SHP77 treated with DMSO at 0.1 percent for 48 hours (cell line): ENCODE measurements at regions not wholly inside any gene's neighbourhood (a gene's known extent, or its start where the extent isn't known, plus 50 kb on each side); places are given as distances from the start of the nearest gene placed in this dataset.

Source experiments
- DNase-seq: peaks from one replicate; lab custom pipeline; 2025; lab: John Stamatoyannopoulos, UW

DNA sequence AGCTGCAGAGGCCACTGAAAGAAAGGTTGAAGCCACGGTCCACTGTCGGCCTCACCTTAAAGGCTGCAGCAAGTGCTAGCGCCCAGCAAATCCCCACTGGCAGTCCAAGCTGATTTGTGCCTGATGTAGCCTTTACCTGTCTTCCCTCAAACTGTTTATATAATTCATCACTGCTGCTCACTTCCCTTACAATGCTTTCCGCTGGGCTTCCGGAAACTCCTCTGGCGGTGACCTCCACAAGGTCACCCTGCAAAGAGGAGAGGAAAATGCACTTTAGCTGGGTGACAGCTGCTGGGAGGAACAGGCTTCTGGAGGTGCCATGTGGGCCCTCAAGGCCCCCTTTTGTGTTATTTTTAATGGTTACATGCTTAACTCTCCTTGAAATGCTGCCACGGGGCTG lies 126.2 kb downstream of the CMPK2 start:
- DNase-seq, result no peak

DNA sequence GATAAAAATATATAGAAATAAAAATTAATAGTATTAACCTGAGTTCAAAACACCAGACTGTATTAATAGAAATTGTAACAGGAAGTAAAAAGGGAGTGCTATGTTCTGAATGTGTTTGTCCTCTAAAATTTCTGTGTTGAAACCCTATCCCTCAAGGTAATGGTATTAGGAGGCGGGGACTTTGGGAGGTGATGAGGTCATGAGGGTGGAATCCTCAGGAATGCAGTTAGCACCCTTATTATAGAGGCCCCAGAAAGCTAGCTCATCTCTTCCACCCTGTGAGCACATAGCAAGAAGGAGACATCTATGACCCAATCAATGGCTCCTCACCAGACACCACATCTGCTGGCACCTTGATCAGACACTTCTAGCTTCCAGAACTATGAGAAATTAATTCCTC lies 124.5 kb downstream of the CMPK2 start:
- no peak for DNase-seq

DNA sequence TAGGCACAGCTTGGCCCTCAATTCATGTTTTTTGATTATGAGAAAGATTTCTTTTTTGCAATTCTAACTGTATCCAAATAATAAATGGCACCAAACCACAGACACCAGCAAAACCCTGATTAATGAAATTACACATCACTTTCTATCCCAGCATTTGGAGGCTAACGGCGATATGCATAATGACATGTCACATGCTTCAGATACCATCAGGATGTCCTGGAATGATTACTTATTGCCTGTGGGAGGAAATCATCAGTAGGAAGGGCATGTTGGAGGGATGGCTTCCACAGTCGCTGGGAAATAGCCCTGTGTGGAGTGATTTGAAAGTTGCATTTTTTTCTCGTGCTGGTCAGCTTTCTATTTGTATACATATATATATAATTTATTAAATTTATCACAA lies 121.7 kb downstream of the CMPK2 start:
- DNase-seq, result no peak

DNA sequence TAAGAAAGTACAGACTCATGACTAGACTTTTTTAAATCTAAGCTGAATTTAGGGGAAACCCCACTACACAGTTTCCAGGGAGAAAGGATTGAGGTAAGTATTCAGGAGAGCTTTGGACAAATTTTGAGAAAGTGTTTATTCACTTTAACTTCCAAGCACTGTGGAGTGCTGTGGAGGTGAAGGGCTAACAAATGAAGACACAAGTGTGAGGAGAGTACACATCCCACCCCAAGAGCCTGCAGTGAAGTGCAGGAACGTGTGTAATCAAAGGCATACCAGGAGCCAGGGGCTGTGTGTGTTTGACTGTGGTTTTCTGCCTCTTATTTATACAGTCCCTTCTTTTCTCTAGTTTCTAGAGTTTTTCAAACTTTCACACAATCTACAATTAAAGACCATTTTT lies 118.3 kb downstream of the CMPK2 start:
- DNase-seq, result no peak

DNA sequence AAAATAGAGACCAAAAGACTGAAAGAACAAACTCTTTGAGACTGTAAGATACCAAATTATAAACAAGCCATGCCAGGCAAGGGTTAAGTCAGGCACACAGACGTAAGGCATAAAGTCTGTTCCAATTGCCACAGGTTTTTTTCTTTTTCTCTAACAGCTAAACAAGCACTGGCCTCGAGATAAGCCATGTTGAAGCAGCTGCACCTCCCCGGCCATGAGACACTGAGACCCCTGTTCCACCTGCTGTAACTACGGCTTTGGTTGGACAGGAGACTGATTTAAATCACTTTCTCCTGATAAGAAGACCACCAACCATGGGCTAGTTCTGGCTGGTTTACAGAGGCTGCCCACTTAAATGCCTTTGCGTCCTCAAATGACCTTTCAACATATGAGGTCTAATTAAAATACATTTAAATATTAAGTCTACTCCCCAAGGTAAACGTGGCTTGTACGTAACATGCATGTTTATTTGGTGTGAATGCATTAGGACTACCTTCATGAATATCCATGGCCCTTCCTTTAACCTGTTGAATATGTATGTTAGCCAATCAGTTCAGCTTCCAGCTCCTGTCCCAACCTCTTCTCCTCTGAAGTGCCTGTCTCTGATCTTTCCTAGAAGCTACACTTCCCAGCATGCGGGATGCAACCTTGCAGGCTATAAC lies 117.2 kb downstream of the CMPK2 start:
- no peak for DNase-seq

DNA sequence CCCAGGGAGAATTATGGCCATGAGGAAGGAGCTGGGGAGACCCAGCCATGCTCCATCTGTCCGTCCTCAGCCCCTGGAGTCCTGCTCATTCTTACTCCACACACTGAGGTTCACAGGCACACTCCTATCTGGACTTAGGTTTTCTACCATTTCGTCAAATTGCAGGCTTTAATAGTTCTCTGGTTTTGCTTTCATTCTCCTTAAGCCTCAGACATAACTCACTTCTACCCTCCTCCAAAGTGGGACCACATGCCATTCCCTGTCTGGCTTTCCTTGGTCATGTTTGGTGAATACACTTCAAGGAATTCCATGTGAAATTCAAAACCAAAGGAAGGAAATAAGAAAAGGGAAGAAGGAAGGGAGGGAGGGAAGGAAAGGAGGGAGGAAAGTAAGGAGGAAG lies 115.7 kb downstream of the CMPK2 start:
- no peak for DNase-seq

DNA sequence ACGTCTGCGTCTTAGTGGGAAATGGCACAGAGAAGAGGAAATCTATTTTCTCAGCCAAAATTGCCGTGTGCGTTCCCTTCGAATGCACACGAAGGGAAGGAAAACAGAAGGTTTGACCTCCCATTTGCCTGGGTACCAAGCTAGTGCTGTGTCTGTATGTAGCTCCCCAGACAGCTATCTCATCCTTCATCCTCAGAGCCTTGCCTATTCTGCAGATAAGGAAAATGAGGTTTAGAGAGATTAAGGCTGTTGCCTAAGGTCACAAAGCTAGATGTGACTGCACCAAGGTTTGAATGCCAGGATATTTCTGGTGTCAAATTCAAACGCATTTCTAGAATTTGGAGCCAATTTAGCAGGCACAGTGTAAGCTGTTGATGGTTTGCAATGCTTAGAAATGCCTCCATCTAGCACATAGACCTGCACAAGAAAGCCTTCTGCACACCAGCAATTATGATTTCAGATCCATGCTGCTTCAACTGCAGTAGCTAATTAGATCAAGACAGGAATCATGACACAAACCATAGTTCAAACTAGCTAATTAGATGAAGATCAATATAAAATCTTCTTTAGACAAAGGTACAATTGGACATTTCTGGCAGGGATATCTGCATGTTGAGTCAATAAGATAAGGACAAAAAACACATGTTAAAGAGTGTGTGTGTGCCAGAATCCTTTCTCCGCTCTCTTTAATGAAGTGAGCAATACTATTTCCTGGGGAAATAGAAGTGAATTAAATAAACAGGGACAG lies 115.1 kb downstream of the CMPK2 start:
- DNase-seq, result no peak

DNA sequence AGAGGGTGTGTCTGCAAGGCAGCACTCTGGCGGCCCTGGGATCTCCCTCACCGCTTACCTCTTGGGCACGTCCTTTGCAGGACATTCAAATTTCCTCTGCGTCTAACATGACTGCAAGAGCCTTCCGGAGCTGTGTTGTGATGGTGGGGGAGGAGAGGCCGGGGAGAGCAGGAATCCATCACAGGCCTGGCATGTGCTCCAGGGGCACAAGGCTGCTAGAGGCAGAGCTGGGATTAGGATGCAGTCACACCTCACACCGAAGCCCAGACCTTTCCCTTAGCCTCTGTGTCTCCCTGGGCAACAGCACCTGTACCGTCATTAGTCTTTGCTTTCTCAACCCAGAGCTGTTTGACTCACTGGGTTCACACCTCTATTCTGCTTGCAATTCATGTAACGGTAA lies 111.3 kb downstream of the CMPK2 start:
- no peak for DNase-seq

DNA sequence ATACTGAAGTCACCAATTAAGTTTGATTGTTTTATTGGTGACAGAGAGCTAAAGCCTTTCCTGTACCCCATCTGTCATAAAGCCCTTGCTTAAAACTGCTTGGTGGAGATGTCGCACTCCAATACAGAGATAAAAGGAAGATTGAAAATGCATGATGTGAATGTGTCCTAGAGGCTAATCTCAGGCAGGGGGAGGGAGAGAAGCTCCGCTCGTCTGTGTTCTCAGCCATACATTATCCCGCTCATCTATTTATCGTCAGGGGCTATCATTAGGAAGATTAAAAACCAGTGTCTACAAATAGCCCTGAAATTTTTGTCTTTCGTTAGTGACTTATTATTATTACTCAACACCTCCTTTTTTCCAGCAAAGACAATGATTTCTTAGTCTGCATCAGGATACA lies 110.3 kb downstream of the CMPK2 start:
- no peak for DNase-seq

DNA sequence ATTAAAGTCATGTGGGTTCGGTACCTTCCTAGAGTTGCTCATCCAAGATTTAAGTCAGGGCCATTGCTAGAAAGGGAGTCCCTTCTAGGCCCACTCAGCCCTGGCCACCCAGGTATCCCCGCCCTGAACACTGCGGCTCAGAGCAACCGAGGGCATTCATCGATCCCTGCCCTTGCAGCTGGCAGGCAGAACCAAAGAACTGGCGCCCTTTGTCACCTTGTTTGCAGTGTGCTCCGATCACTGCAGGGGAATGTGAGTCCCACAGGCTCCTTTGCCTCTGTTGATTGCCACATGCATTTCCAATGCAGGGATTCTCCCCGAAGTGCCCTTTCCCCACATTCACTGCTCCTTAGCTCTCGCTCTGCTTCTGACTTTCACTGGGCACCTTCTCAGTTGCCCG lies 108.5 kb downstream of the CMPK2 start:
- no peak for DNase-seq

DNA sequence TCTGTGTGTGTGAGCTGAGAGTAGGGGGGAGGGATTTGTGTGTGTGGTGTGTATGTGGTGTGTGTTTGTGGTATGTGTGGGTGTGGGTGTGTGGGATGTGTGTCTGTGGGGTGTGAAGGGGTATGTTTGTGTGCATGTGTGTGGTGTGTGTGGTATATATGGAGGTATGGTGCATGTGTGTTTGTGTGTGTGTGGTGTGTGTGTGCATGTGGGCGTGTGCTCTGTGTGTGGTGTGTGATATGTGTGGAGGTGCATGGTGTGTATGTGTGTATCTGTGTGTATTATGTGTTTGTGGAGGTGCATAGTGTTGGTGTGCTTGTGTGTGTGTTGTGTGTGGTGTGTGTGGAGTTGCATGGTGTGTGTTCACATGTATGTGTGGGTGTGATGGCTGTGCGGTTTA lies 106.0 kb downstream of the CMPK2 start:
- DNase-seq, result no peak

DNA sequence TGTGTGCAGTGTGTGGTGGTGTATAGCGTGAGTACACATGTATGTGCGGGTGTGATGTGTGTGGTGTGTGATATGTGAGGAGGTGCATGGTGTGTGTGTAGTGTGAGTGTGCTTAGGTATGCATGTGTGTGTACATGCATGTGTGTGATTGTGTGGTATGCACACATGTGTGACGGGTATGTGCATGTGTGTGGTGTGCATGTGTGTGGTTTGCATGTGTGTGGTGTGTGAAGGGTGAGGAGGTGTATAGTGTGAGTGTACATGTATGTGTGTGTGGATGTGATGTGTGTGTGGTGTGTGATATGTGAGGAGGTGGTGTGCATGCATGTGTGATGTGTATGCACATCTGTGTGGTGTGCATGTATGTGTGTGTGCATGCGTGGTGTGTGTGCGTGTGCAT lies 105.6 kb downstream of the CMPK2 start:
- DNase-seq, result no peak

DNA sequence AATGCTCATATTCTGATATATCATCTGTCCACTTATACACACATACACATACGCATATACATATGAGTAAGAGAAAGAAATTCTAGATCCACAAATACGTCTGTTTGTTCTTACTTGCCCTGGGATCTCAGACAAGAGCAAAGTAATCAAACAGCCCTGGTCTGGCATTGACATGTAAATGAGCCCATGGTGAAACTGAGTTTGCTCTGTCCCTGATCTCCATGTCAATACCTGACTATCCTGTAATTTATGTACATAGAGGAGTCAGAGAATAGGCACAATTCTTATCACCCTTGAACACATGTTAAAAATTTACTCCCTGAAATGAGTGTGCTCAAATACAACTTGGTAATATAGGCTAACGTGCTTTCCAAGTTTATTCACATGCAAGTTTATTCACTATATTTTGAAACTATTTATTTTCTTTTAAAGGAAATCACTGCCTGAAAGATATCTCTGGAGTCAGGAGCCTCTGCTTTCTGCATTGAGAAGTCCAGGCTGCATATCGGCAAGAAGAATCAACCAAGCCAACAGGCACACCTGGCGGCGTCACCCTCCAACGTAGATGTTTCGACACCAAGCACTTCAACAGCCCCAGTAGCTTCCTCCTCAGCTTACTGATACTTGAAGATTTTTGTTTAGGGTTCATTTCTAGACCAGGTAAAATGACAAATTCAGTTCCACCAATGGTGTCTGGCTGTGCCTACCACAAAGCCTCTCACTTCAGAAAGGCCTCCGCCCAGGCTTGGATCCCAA lies 100.6 kb downstream of the CMPK2 start:
- DNase-seq, result peak; percentile 88

DNA sequence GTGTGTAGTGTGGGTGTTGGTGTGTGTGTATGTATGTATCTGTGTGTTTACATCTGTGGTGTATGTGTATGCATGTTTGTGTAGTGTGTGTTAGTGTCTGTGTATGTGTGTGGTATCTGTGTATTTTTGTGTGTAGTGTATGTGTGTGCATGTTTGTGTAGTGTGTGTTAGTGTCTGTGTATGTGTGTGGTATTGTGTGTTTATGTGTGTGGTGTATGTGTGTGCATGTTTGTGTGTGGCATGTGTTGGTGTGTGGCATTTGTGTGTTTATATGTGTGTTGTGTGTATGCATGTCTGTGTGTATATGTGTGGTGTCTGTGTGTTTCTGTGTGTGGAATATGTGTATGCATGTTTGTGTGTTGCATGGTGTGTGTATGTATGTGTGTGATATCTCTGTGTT lies 96.4 kb downstream of the CMPK2 start:
- DNase-seq, result no peak

DNA sequence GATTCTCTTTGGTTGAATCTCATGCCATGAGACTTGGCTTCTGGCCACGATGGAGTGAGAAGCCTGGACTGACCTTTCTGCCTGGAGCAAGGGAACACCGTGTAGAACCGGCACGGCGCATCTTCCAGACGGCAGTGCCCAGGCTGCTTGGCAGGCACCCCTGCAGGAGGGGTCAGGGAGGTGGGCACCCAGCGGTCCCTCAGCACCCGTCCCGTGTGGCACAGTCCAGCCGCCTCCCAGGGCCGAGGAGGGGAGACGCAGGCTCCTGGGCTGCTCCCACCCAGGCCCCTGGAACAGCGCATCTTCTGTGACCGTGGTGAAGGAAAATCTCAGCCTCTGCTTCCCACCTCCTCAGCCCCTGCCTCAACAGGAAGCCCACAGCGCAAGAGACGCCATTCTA lies 95.7 kb downstream of the CMPK2 start:
- DNase-seq, result no peak

DNA sequence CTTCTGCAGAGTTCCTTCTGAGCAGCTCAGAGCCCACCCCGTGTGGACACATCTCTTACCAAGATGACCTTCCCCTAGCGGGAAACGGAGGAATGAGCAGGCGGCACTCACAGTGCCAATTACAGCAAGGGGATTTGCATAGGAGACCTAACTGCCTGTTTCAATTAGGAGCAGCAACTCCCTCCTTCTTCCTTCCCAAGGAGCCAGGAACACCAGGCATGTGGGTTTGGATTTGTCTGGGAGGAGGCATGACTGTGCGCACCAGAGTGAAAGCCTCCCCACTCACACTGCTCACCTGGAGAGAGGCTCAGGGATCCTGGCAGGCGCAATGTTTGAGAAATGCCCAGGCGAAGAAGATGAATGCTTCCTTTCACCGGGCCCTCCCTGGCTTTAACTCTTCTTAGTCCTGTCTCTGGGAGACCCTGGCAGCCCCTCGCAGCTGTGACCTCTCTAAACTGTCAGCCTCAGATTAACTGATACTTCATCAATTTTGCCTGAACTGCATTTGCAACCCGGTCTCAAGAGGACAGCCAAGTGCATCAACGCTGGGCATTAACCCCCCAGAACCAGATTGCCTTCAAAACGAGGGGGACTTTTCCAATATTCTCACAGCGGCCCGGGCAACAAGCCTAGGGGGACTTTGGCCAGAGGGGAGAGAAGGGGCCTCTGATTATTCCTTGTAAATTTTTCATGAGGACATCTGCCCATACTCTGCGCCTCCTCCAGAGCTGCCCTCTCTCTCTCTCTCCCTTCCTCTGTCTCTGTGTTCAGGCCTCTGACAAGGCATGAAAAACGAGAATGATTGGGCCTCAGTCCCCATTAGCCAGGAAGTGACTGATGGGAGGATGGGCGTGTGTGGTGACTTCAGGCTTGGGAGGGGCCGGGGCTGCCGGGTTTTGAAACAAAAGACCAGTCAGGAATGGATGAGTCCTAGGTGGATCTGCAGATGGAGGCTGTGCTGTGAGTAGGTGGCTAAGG lies 93.8 kb downstream of the CMPK2 start:
- DNase-seq, result peak; percentile 44

DNA sequence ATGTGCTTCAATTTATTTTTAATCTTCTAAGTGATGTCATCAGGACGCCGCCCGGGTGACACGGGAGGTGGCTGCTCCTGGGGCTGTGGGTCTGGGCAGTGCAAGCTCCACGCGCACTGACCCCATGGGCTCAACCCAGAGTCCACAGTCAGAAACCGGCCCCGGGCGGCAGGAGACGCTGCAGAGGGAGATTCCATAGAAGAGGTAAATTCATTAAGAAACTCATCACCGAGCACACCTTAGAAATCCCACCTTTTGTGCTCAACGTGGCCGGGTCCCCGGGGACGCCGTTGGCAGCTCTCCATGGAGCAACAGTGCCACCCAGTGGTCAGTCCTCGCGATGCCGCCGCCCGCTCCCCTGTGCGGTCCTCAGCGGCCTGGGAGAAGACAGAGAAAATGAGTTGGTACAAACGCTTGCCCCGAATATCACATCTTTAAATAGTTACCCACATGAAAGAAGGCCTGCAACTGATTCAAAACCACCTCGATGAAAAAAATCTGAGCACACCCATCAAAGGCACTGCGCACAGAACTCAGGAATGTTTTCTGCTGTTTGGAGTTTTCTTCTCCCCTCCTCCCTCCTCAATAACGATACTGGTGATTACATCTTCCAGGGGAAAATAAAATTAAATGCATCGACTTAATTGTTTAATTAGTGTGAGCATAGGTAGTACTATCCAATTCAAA lies 92.6 kb downstream of the CMPK2 start:
- peak; percentile 50 for DNase-seq

DNA sequence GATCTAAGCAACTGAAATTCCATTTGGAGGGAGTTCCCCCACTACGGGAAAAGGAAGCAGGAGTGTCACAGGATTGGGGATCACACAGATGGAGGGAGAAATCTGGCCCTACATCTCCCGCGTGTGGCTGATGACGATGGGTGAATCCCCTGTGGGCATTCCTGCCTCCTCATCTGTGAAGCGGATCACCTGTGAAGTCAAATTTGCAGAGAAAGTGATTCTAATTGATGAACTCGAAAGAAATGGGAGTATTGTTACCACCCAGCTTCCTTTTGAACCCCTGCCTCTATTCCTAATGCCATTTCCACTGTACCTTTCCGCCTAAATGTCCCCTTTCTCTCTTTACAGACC lies 92.0 kb downstream of the CMPK2 start:
- DNase-seq, result no peak

DNA sequence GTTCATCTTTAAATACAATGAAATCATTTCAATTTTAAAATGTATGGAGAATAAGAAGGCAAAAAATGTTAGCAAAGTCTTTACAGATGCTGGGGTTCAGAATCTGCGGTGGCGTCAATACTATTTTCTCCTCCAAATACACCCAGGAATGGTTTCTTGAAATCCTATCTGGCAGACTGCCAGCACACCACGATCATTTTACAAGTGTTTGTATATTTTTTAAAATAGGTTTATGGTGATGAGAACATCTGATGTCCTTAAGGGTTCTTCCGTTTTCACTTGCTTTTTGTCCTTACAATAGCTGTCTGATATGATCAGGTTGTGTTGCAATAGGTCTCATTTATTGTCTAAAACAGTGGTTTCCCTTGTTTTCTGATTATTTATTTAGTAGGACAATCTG lies 89.6 kb downstream of the CMPK2 start:
- DNase-seq, result no peak

DNA sequence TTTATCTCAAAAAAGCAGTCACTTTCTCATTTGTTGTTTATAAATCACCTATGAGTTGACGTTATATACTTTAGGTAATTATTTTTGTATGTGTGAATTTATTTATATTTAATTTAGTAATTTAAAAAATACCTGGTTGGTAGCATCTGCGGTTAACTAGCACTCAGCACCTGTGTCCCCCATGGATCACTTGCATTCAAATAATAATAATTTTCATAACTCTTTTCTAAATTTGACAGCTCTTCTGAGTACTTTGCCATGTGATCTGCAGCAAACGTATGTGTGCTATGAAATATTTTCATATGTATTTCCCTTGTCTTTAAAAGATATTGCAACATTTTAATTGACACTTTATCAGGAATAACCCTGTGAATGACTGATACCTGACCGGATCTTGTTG lies 88.1 kb downstream of the CMPK2 start:
- DNase-seq, result no peak

DNA sequence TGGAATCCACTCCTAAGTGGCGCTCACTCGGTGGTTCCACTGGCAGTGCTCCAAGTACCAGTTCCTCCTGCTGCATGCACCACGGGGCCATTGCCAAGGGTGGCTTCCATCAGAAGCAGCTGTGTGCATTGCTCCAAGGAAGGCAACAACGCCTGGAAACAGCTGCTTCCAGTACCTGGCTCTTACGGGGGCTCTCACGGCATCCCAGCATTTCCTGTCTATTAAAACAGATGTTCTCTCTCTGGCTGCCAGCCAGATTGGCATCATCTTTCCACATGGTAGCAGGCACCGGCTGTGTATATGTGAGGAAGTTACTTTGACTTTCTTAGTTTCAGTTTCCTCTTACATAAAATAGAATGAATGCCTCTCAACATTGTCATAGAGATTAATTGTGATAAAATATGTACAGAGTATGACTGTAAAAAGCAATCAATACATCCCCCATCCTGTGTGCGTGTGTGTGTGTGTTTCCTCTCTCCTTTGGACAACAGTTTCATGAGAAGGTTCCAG lies 84.9 kb downstream of the CMPK2 start:
- DNase-seq, result peak; percentile 84
